ENCODE measurements at regions not wholly inside any gene's neighbourhood (a gene's known extent, or its start where the extent isn't known, plus 50 kb on each side); places are given as distances from the start of the nearest gene placed in this dataset.

- TF ChIP-seq CTCF (IDR thresholded peaks at IDR 0.05): no peak
- no peak for TF ChIP-seq POLR2A (IDR thresholded peaks at IDR 0.05)
These were observed 121.5 kb upstream of the DPP6 start for GRCh38 chr7:153930696-153931095.
